CD4-positive, alpha-beta T cell (primary cell): ENCODE measurements at regions not wholly inside any gene's neighbourhood (a gene's known extent, or its start where the extent isn't known, plus 50 kb on each side); places are given as distances from the start of the nearest gene placed in this dataset.

Experiments
- ATAC-seq: fragments of 200-7000 bp; cut with Tn5 transposase; one replicate; pipeline ENCODE4 v1.10.0; 2022; ENCODE audit warnings: mild to moderate bottlenecking; ENCODE audit not compliant: poor library complexity
- CTCF ChIA-PET: fragments of 350-600 bp; sonication (Branson Sonifier 250); formaldehyde crosslinking; loops from one replicate; lab custom pipeline; 2021; ENCODE audit warnings: antibody characterized with exemption, inconsistent platforms; lab: Charles Lee
- POLR2A ChIA-PET: fragments of 350-600 bp; sonication (Branson Sonifier 250); formaldehyde crosslinking; loops from one replicate; lab custom pipeline; 2021; ENCODE audit warnings: antibody characterized with exemption, inconsistent platforms; lab: Charles Lee
- DNase-seq, 14 experiments: peaks; one replicate each; pipeline ENCODE4 v3.0.0-alpha.2; 2013 to 2020; ENCODE audit warnings: mixed read lengths in 2 of 14
- H3K27ac ChIP-seq, 2 donors: one replicate each; pipeline versions ENCODE4 v1.5.1 to v1.7.0; 2013; ENCODE audit warnings: low read length in 2 of 2, low read depth in 1 of 2, mild to moderate bottlenecking in 1 of 2
- H3K27me3 ChIP-seq, 2 experiments: 1 replicate in 1 of 2; 2 replicates in 1 of 2; pipeline versions ENCODE4 v1.6.1 to v1.7.0; 2013; ENCODE audit warnings: low read length in 2 of 2, control low read depth in 1 of 2, mild to moderate bottlenecking in 1 of 2, moderate library complexity in 1 of 2; ENCODE audit not compliant: insufficient read depth in 2 of 2, control insufficient read depth in 1 of 2
- H3K36me3 ChIP-seq: one replicate; pipeline ENCODE4 v1.6.1; 2013; ENCODE audit warnings: low read length, control low read depth; ENCODE audit not compliant: insufficient read depth
- H3K4me1 ChIP-seq: one replicate; pipeline ENCODE4 v1.6.1; 2013; ENCODE audit warnings: low read length, control low read depth; ENCODE audit not compliant: insufficient read depth
- H3K4me3 ChIP-seq: one replicate; pipeline ENCODE4 v1.5.1; 2013; ENCODE audit warnings: mild to moderate bottlenecking, low read length, moderate library complexity
- H3K9me3 ChIP-seq, 2 experiments: 1 replicate in 1 of 2; 2 replicates in 1 of 2; pipeline versions ENCODE4 v1.6.1 to v1.7.0; 2013; ENCODE audit warnings: low read length in 2 of 2, mild to moderate bottlenecking in 2 of 2, control low read depth in 1 of 2, moderate library complexity in 1 of 2; ENCODE audit not compliant: control insufficient read depth in 1 of 2, insufficient read depth in 1 of 2
- H3K27ac Mint-ChIP-seq: one replicate; pipeline ENCODE4 v1.8.0; 2020; ENCODE audit warnings: mixed read lengths
- H3K27me3 Mint-ChIP-seq: one replicate; pipeline ENCODE4 v1.8.0; 2021; ENCODE audit warnings: mixed read lengths
- H3K36me3 Mint-ChIP-seq: one replicate; pipeline ENCODE4 v1.8.0; 2021; ENCODE audit warnings: low read depth, mixed read lengths
- H3K4me1 Mint-ChIP-seq: one replicate; pipeline ENCODE4 v1.8.0; 2021; ENCODE audit warnings: low read depth, mixed read lengths
- H3K4me3 Mint-ChIP-seq: one replicate; pipeline ENCODE4 v1.8.0; 2020; ENCODE audit warnings: mild to moderate bottlenecking, mixed read lengths
- H3K9me3 Mint-ChIP-seq: one replicate; pipeline ENCODE4 v1.8.0; 2020; ENCODE audit warnings: mixed read lengths
- CTCF ChIP-seq: fragments of 200-600 bp; IDR thresholded peaks from one replicate; pipeline ENCODE4 v1.8.0; 2022; ENCODE audit warnings: antibody characterized with exemption, mild to moderate bottlenecking
- intact Hi-C, 2 experiments: fragments of 100-400 bp; cut with DNase I in 1 of 2; cut with micrococcal nuclease in 1 of 2; formaldehyde crosslinking; loops; one replicate each; pipeline versions ENCODE4 v1.15.1 to v1.9.0; 2023 to 2025; cut with DNase I, micrococcal nuclease

DNA sequence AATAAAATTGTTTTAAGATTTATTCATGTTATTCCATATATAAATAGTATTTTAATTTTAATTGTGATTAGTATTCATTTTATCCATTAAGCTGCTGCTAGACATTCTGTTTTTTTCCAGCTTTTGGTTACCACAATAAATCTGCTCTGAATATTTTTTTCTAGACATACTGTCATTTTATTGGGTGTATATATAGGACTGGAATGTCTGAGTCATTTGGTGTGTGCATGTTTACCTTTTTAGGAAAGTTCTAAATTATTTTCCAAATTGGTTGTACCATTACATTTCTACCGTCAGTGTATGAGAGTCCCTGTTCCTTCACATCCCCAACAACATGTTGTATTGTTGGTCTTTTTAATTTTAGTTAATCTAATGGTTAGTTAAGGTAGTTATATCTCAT is 1138.1 kb downstream of the REEP3 start:
- H3K36me3 ChIP-seq: no peaks in the 10 kb centered on the region
- DNase-seq (no peak), ATAC-seq (no peak)
- no peaks in the 10 kb centered on the region for H3K4me1 Mint-ChIP-seq
- H3K27ac ChIP-seq: no peak overlapping the region
- H3K4me3 ChIP-seq: no peak overlapping the region
- H3K27me3 ChIP-seq: no peaks in the 10 kb centered on the region
- CTCF ChIA-PET: no interaction called here
- intact Hi-C loops: no loop called here
- TF ChIP-seq CTCF: no peak
- no peaks in the 10 kb centered on the region for H3K4me1 ChIP-seq
- H3K4me3 Mint-ChIP-seq: no peak overlapping the region
- POLR2A ChIA-PET: no interaction called here
- H3K9me3 ChIP-seq: no peaks in the 10 kb centered on the region
- H3K27me3 Mint-ChIP-seq: no peaks in the 10 kb centered on the region
- no peak overlapping the region for H3K27ac Mint-ChIP-seq
- H3K36me3 Mint-ChIP-seq: no peaks in the 10 kb centered on the region
- H3K9me3 Mint-ChIP-seq: peaks cover 8% of the 10 kb centered on the region

DNA sequence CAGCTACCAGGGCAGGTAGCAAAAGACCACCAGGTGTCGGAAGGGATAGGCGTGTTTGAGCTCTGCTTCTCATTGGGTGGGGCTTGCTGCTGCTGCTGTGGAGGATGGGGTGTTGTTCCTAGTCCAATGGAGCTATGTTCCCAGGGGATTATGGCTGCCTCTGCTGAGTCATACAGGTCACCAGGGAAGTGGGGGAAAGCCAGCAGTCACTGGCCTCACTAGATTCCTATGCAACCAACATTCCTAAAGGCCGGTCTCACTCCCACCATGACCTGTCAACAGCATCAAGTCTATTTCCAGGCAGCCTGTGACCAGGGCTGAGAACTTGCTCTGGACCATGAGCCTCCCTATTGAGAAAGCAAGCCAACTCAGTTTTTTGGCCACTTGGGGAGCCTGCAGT is 1160.8 kb downstream of the REEP3 start:
- ATAC-seq: no peak
- Histone ChIP-seq H3K27me3 (no peaks in the 10 kb centered on the region), H3K9me3 (no peaks in the 10 kb centered on the region), H3K36me3 (no peaks in the 10 kb centered on the region), H3K27ac (no peak overlapping the region), H3K4me1 (no peaks in the 10 kb centered on the region), H3K4me3 (no peak overlapping the region)
- H3K9me3 Mint-ChIP-seq: peaks cover 6% of the 10 kb centered on the region
- POLR2A ChIA-PET: interaction anchor here (0.7 kb wide), 1 partner anchor 14 kb away, joined by 3 read pairs; no protein-coding TSS in a partner anchor
- no peak for TF ChIP-seq CTCF
- H3K4me1 Mint-ChIP-seq: no peaks in the 10 kb centered on the region
- H3K36me3 Mint-ChIP-seq: no peaks in the 10 kb centered on the region
- no peak overlapping the region for H3K4me3 Mint-ChIP-seq
- no peaks in the 10 kb centered on the region for H3K27me3 Mint-ChIP-seq
- CTCF ChIA-PET: no interaction called here
- H3K27ac Mint-ChIP-seq: no peak overlapping the region
- intact Hi-C loops: no loop called here
- no peak for DNase-seq

- CTCF ChIA-PET: no interaction called here
- Mint-ChIP-seq H3K36me3 (no peaks in the 10 kb centered on the region), H3K4me1 (no peaks in the 10 kb centered on the region), H3K9me3 (no peaks in the 10 kb centered on the region), H3K27ac (no peak overlapping the region), H3K4me3 (no peak overlapping the region), H3K27me3 (no peaks in the 10 kb centered on the region)
- POLR2A ChIA-PET: no interaction called here
- TF ChIP-seq CTCF: no peak
- Histone ChIP-seq H3K27me3 (no peaks in the 10 kb centered on the region), H3K4me1 (no peaks in the 10 kb centered on the region), H3K36me3 (no peaks in the 10 kb centered on the region), H3K9me3 (no peaks in the 10 kb centered on the region), H3K4me3 (no peak overlapping the region), H3K27ac (no peak overlapping the region)
- intact Hi-C loops: no loop called here
- ATAC-seq (no peak), DNase-seq (no peak)
Measured at GRCh38 chr10:64690194-64690593, 1169.0 kb downstream of the REEP3 start.
